HG03139 (cell line): ENCODE measurements at regions not wholly inside any gene's neighbourhood (a gene's known extent, or its start where the extent isn't known, plus 50 kb on each side); places are given as distances from the start of the nearest gene placed in this dataset.
"Not testable (repeated sequence)": the region's sequence is repeated elsewhere in the genome, so short reads cannot be mapped to it uniquely, and the experiment has no call there.

Source experiments
- ATAC-seq: cut with Tn5 transposase; IDR thresholded peaks from one replicate; pipeline ENCODE4 v1.9.1; 2021; ENCODE audit not compliant: unreplicated experiment

GRCh38 chr2:207354462-207354861 lies 175.3 kb upstream of the CREB1 start:
- no peak for ATAC-seq

- no peak for ATAC-seq
Measured at GRCh38 chr2:207356567-207356966, 173.2 kb upstream of the CREB1 start.

DNA sequence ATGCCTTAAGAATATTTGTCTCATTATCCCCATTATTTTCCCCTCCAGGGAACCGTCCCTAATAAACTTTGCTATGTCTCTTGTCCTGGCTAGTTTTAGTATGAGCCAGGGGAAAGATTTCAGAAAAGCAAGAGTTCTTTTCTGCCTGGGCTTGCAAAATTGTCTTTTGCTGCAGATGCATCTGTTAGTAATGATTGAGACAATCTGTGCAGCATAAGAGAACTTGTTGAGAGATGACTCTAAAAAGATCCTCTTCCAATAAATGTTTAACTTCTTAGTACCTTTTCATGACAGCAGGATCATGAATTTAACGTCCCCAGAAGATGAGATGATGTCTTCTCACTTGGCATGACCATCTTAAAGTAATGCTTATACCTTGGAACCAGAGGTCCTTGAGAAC lies 172.5 kb upstream of the CREB1 start:
- no peak for ATAC-seq

- no peak for ATAC-seq
Measured at GRCh38 chr2:207362716-207363115, 167.0 kb upstream of the CREB1 start.

GRCh38 chr2:207363761-207364290 lies 165.9 kb upstream of the CREB1 start:
- ATAC-seq = no peak

DNA sequence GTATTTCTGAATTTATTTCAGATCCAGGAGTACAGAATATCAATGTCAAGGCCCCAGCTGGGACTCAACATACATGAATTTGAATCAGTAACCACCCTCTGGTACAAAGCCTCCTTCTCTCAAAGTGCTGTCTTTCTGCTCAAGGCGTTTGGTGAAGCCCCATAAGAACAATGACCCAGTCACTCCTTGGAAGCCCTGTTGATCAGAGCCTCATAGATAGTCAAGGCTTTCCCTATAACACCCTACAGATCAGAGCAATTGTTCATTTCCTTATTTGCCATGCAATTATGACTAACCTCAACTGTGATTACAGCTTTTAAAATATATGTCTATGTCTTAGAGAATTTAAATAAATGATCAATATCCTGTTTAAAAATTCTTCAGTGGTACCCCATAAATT lies 159.1 kb upstream of the CREB1 start:
- no peak for ATAC-seq

DNA sequence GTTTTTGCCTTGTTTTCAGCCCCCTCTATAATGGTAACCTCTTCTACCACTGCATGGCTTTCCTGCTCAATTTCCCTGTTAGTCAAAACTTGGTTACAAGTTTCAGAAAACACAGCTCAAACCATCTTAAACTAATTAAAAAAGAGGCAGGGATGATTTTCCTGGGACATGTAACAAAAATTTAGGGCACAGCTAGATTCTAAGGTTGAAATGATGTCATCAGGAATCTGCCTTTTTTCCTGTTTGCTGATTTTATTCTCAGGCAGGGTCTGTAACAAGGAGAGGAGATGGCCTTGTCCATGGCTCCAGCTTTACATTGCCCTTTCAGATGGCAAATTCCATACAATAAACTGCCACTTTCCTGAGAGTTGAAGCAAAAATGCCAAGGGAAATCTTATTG lies 157.9 kb upstream of the CREB1 start:
- no peak for ATAC-seq

- ATAC-seq = no peak
Measured at GRCh38 chr2:207372483-207372882, 157.3 kb upstream of the CREB1 start.

DNA sequence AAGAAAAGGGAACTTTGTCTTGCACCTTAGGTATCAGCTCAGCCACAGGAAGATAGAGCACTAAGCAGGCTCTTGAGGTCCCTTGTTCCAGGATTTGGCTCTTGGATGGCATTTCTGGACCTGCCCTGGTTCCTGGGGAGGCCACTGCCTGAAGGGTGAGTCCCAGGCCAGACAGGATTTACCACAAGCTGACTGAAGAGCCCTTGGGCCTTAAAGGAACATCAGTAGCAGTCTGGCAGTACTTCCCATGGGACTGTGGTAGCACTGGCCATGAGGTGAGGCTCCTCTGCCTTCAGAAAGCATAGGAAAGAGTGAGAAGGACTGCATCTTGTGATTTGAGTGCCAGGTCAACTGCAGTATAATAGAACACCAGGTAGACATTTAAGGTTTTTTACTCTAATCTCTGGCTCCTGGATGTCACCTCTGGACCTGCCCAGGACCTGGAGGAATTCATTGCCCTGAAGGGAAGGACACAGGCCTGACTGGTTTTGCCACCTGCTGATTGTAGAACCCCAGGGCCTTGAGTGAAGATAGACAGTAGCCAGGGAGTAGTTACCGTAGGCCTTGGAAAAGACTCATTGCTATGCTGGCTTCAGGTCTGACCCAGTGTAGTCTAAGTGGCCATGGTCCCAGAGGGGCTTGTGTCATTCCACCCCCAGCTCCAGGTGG lies 154.4 kb upstream of the CREB1 start:
- no peak for ATAC-seq

- ATAC-seq = not testable (repeated sequence)
Measured at GRCh38 chr2:207378620-207379019, 151.1 kb upstream of the CREB1 start.

- ATAC-seq = no peak
Measured at GRCh38 chr2:207385076-207385475, 144.7 kb upstream of the CREB1 start.

- ATAC-seq = no peak
Measured at GRCh38 chr2:207385903-207386302, 143.9 kb upstream of the CREB1 start.

DNA sequence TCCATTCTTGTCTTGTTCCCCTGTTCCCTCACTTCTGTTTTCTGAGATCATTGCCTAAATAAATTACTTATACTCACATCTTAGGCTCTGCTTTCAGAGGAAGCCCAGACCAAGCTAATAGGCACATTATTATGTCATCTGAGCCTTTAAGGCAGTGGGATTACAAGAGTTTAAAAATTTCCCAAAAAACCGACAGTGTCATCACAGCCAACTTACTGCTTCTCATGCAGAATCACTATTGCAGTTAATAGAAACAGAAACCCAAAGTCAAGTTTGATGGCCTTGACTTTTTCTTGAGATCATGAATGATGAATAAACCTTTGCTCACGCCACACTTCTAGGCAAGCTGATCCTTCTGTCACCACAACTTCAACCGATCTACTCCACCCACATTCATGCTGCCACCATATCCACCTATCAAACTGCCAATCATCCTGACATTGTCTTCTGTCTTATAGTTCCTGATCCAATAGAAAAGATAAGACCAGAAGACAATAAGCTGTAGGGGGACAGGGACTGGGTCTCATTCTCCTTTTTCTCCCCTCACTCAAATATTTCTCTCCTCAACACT lies 142.7 kb upstream of the CREB1 start:
- no peak for ATAC-seq

DNA sequence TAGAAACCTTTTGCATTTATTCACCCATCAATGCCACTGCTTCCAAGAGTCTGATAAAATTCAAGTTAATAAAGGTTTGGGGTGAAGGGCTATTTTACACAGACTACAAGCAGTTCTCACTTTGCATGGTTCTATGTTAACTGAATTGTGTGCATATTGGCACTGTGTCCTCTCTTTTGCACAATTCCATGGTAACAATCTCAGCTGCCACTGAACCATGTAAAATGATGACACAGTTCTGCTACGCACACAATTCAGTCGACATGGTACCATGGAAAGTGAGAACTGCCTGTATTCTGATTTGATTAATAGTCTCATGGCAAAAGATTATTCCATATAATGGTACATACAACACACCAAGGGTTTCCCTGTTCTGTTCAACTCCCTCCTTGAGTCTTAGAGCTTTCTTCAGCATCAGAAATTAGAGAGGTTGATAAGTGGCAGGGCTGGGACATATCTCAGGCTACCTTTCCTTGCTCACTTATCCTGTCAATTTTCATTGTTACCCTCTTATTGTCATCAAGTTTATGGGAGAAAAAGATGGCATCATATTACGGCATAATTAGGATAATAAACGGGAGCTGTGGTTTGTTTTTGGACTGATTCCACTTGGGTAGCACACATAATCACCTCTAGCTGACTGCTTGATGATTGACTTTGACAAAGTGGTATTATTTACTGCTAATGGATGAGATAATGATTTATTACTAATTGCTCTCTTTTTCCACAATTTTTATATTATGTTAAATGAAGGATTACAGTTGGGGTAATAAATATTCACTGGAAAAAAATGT lies 139.3 kb upstream of the CREB1 start:
- no peak for ATAC-seq

DNA sequence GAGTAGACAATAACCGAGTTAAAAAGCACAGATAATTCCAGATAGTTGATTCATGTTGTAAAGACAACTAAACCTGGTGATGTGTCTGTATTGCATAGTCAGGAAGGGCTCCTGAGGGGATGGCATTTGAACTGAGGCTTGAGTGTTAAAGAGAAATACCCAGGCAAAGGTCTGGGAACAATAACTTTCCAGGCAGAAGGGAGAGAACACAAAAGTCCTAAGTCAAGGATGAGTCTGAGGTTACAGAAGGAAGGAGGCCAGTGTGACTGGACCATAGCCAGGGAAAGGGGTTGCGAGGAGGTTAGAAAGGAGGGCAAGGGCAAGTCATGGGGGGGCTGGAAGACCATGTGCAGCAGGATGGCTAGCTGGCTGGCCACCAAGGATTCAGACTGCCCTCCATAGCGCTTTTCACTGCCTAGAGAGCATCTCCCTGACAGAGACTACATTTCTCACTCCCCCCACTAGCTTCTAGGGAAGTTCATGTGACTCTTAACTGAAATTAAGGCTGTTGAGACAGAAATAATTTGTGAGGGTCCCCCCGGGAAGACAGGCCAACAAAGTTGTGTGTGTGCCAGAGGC lies 135.5 kb upstream of the CREB1 start:
- ATAC-seq = no peak

DNA sequence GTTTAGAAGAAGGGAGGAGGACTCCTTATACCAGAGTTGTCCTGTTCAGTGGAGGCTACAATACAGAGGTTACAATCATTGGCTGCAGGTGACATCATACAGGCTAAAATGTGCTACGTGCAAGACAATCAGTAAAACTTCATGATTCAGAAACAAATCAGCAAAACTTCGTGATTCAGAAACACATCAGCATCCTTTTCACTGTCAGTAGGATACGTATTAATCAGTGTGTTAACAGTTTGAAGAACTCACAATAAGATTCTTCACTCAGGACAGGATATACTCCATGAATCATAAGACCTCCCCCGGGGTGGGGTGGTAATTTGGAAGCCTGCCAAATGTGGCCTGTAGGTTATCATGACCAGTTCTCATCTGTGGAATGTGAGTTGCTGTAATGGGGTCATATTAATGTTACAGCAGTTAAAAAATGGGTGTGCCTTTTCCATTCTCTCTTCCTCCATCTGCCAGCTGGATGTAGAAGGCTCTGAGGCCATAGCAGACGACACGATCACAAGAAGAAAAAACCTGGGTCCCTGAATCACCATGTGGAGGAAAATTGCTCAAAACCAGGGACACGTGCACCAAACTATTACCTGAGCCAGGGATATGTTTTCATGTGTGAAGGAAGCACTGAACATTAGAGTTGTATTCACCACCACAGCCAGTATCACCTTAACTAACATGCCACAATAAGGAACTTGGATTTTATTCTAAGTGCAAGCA lies 134.8 kb upstream of the CREB1 start:
- ATAC-seq = no peak

GRCh38 chr2:207395535-207396251 lies 134.1 kb upstream of the CREB1 start:
- ATAC-seq = no peak

- no peak for ATAC-seq
Measured at GRCh38 chr2:207397917-207398655, 131.7 kb upstream of the CREB1 start.

- ATAC-seq = no peak
Measured at GRCh38 chr2:207399301-207399700, 130.5 kb upstream of the CREB1 start.

- ATAC-seq = no peak
Measured at GRCh38 chr2:207401338-207401737, 128.4 kb upstream of the CREB1 start.
